Keratinocyte (primary cell): ENCODE measurements at regions not wholly inside any gene's neighbourhood (a gene's known extent, or its start where the extent isn't known, plus 50 kb on each side); places are given as distances from the start of the nearest gene placed in this dataset.

Experiments used
- DNase-seq: peaks from one replicate; pipeline ENCODE4 v3.0.0-alpha.2; 2011; ENCODE audit warnings: low read depth, missing footprints, low spot score
- FAIRE-seq: peaks from 2 replicates; lab custom pipeline; 2011; peaks lifted over from hg19 to GRCh38; lab: Jason Lieb, UNC
- H2AFZ ChIP-seq: 2 replicates; pipeline ENCODE4 v1.6.0; 2012; ENCODE audit warnings: low read length, control low read depth, inconsistent platforms; ENCODE audit not compliant: control insufficient read depth
- H3K27ac ChIP-seq: 2 replicates; pipeline ENCODE4 v1.5.1; 2011; ENCODE audit warnings: low read length; ENCODE audit not compliant: control insufficient read depth, insufficient read depth
- H3K27me3 ChIP-seq: 3 replicates; pipeline ENCODE4 v1.6.0; 2011; ENCODE audit warnings: low read length; ENCODE audit not compliant: control insufficient read depth, insufficient read depth; ENCODE audit errors: extremely low read depth
- H3K36me3 ChIP-seq, 2 experiments: 2 replicates in 1 of 2; 3 replicates in 1 of 2; pipeline ENCODE4 v1.5.1; 2011; ENCODE audit warnings: low read length in 2 of 2, mild to moderate bottlenecking in 1 of 2; ENCODE audit not compliant: control insufficient read depth in 2 of 2, insufficient read depth in 2 of 2; ENCODE audit errors: extremely low read depth in 1 of 2
- H3K4me1 ChIP-seq: 3 replicates; pipeline ENCODE4 v1.5.1; 2011; ENCODE audit warnings: low read length; ENCODE audit not compliant: control insufficient read depth, insufficient read depth; ENCODE audit errors: extremely low read depth
- H3K4me2 ChIP-seq: 3 replicates; pipeline ENCODE4 v1.6.0; 2011; ENCODE audit warnings: low read depth, low read length; ENCODE audit not compliant: control insufficient read depth, insufficient read depth; ENCODE audit errors: extremely low read depth
- H3K4me3 ChIP-seq, 3 experiments: fragments of 200-600 bp in 1 of 3; sonication (generic) in 1 of 3; 2 replicates in 2 of 3; 3 replicates in 1 of 3; pipeline ENCODE4 v1.5.1; 2011 to 2016; ENCODE audit warnings: low read length in 3 of 3, mild to moderate bottlenecking in 3 of 3, control low read depth in 2 of 3, inconsistent platforms in 1 of 3, low read depth in 1 of 3, mixed read lengths in 1 of 3, mixed run types in 1 of 3, moderate library complexity in 1 of 3; ENCODE audit not compliant: control insufficient read depth in 2 of 3, insufficient read depth in 2 of 3; ENCODE audit errors: extremely low read depth in 1 of 3
- H3K79me2 ChIP-seq: 2 replicates; pipeline ENCODE4 v1.6.0; 2012; ENCODE audit warnings: low read length; ENCODE audit not compliant: control insufficient read depth, insufficient read depth
- H3K9ac ChIP-seq: 3 replicates; pipeline ENCODE4 v1.6.0; 2011; ENCODE audit warnings: low read length; ENCODE audit not compliant: control insufficient read depth, insufficient read depth; ENCODE audit errors: extremely low read depth
- H3K9me1 ChIP-seq: 3 replicates; pipeline ENCODE4 v1.6.0; 2011; ENCODE audit warnings: low read length; ENCODE audit not compliant: control insufficient read depth, insufficient read depth; ENCODE audit errors: extremely low read depth
- H3K9me3 ChIP-seq: 2 replicates; pipeline ENCODE4 v1.5.1; 2012; ENCODE audit warnings: low read depth, low read length; ENCODE audit not compliant: control insufficient read depth
- H4K20me1 ChIP-seq: 3 replicates; pipeline ENCODE4 v1.6.0; 2011; ENCODE audit warnings: low read length; ENCODE audit not compliant: control insufficient read depth, insufficient read depth; ENCODE audit errors: extremely low read depth
- CTCF ChIP-seq, 3 experiments: IDR thresholded peaks in 1 of 3; conservative IDR thresholded peaks in 1 of 3; optimal IDR thresholded peaks in 1 of 3; 2 replicates in 2 of 3; 3 replicates in 1 of 3; pipeline versions ENCODE3 to v1.5.1; 2011; ENCODE audit warnings: low read length in 3 of 3, mild to moderate bottlenecking in 3 of 3, moderate library complexity in 2 of 3, control low read depth in 1 of 3, inconsistent platforms in 1 of 3; ENCODE audit not compliant: insufficient read depth in 2 of 3; ENCODE audit errors: extremely low read depth in 1 of 3
- EZH2 ChIP-seq: IDR thresholded peaks from one replicate; pipeline ENCODE4 v1.6.1; 2012; ENCODE audit warnings: inconsistent platforms, mild to moderate bottlenecking, low read length, moderate library complexity
- dilution Hi-C: fragments of 300-500 bp; cut with MboI; formaldehyde crosslinking; loops from one replicate; pipeline ENCODE4 v1.7.0; 2020; ENCODE audit warnings: low sequenced_read_pairs; ENCODE audit not compliant: extremely low pct_ligation_motif_present

GRCh38 chr15:26352406-26352805 lies 420.5 kb downstream of the GABRB3 start:
- H3K36me3 ChIP-seq = no peaks in the 10 kb centered on the region
- H3K9ac ChIP-seq = no peak overlapping the region
- H4K20me1 ChIP-seq = no peaks in the 10 kb centered on the region
- H3K4me3 ChIP-seq = no peak overlapping the region
- dilution Hi-C loops = no loop called here
- no peak for TF ChIP-seq EZH2
- no peak for TF ChIP-seq CTCF (optimal IDR thresholded peaks at IDR 0.05 in 1 of 3, IDR thresholded peaks at IDR 0.05 in 1 of 3, conservative IDR thresholded peaks at IDR 0.05 in 1 of 3; ENCODE audit: extremely low read depth in 1 of 3, insufficient read depth in 2 of 3, low read length in 3 of 3)
- H3K9me1 ChIP-seq = no peaks in the 10 kb centered on the region
- H3K27me3 ChIP-seq = no peaks in the 10 kb centered on the region
- H2AFZ ChIP-seq = no peak overlapping the region
- FAIRE-seq (no peak), DNase-seq (no peak)
- H3K27ac ChIP-seq = no peak overlapping the region
- H3K4me1 ChIP-seq = no peaks in the 10 kb centered on the region
- H3K9me3 ChIP-seq = peaks cover 7% of the 10 kb centered on the region
- no peak overlapping the region for H3K4me2 ChIP-seq
- no peaks in the 10 kb centered on the region for H3K79me2 ChIP-seq

GRCh38 chr15:26325495-26325894 lies 447.4 kb downstream of the GABRB3 start:
- DNase-seq = no peak
- Histone ChIP-seq H3K27ac (no peak overlapping the region), H3K79me2 (no peaks in the 10 kb centered on the region), H3K4me2 (no peak overlapping the region), H3K4me1 (no peaks in the 10 kb centered on the region), H3K9ac (no peak overlapping the region), H3K27me3 (no peaks in the 10 kb centered on the region), H2AFZ (no peak overlapping the region), H3K36me3 (no peaks in the 10 kb centered on the region), H3K4me3 (no peak overlapping the region), H3K9me1 (no peaks in the 10 kb centered on the region), H3K9me3 (peaks cover 3% of the 10 kb centered on the region), H4K20me1 (no peaks in the 10 kb centered on the region)
- dilution Hi-C loops = no loop called here
- no peak for TF ChIP-seq EZH2
- FAIRE-seq = no peak

- H3K4me3 ChIP-seq = no peak overlapping the region
- dilution Hi-C loops = no loop called here
These were observed 449.3 kb downstream of the GABRB3 start for GRCh38 chr15:26323566-26323965.

More at GRCh38 chr15:26323566-26323965, 449.3 kb downstream of the GABRB3 start:
- Histone ChIP-seq H3K36me3 (no peaks in the 10 kb centered on the region), H2AFZ (no peak overlapping the region), H3K27ac (no peak overlapping the region), H3K9ac (no peak overlapping the region), H4K20me1 (no peaks in the 10 kb centered on the region), H3K4me2 (no peak overlapping the region), H3K27me3 (no peaks in the 10 kb centered on the region), H3K9me1 (no peaks in the 10 kb centered on the region), H3K79me2 (no peaks in the 10 kb centered on the region), H3K4me1 (no peaks in the 10 kb centered on the region), H3K9me3 (peaks cover 2% of the 10 kb centered on the region)
- no peak for FAIRE-seq
- no peak for DNase-seq
- TF ChIP-seq CTCF (optimal IDR thresholded peaks at IDR 0.05 in 1 of 3, IDR thresholded peaks at IDR 0.05 in 1 of 3, conservative IDR thresholded peaks at IDR 0.05 in 1 of 3; ENCODE audit: extremely low read depth in 1 of 3, insufficient read depth in 2 of 3, low read length in 3 of 3) (no peak), EZH2 (no peak)
